NCI-H146 (cell line): ENCODE measurements at regions not wholly inside any gene's neighbourhood (a gene's known extent, or its start where the extent isn't known, plus 50 kb on each side); places are given as distances from the start of the nearest gene placed in this dataset.
"Not testable (repeated sequence)": the region's sequence is repeated elsewhere in the genome, so short reads cannot be mapped to it uniquely, and the experiment has no call there.

Source experiments
- DNase-seq: peaks from one replicate; lab custom pipeline; 2025; lab: John Stamatoyannopoulos, UW

- DNase-seq: no peak
Observed at GRCh38 chr1:219560856-219561255, 52.0 kb downstream of the ZC3H11B start.

GRCh38 chr1:219559899-219560298, 53.0 kb downstream of the ZC3H11B start:
- no peak for DNase-seq

- DNase-seq: peak; percentile 10
Observed at GRCh38 chr1:219555806-219556205, 57.1 kb downstream of the ZC3H11B start.

GRCh38 chr1:219555031-219555692, 57.7 kb downstream of the ZC3H11B start:
- peak; percentile 76 for DNase-seq

GRCh38 chr1:219553934-219554502, 58.9 kb downstream of the ZC3H11B start:
- DNase-seq: no peak

GRCh38 chr1:219550201-219550600, 62.7 kb downstream of the ZC3H11B start:
- DNase-seq: no peak

GRCh38 chr1:219549215-219549614, 63.7 kb downstream of the ZC3H11B start:
- no peak for DNase-seq

- no peak for DNase-seq
Observed at GRCh38 chr1:219548386-219548785, 64.5 kb downstream of the ZC3H11B start.

GRCh38 chr1:219545756-219546155, 67.1 kb downstream of the ZC3H11B start:
- not testable (repeated sequence) for DNase-seq

- peak; percentile 10 for DNase-seq
Observed at GRCh38 chr1:219544163-219544846, 68.6 kb downstream of the ZC3H11B start.

GRCh38 chr1:219542828-219543518, 69.9 kb downstream of the ZC3H11B start:
- DNase-seq: no peak

GRCh38 chr1:219541946-219542345, 71.0 kb downstream of the ZC3H11B start:
- no peak for DNase-seq

GRCh38 chr1:219539645-219540254, 73.2 kb downstream of the ZC3H11B start:
- DNase-seq: no peak

- DNase-seq: no peak
Observed at GRCh38 chr1:219538886-219539285, 74.0 kb downstream of the ZC3H11B start.

- no peak for DNase-seq
Observed at GRCh38 chr1:219537223-219537631, 75.7 kb downstream of the ZC3H11B start.

- DNase-seq: no peak
Observed at GRCh38 chr1:219536038-219536437, 76.9 kb downstream of the ZC3H11B start.

- no peak for DNase-seq
Observed at GRCh38 chr1:219534991-219535390, 77.9 kb downstream of the ZC3H11B start.

GRCh38 chr1:219533280-219533679, 79.6 kb downstream of the ZC3H11B start:
- DNase-seq: no peak

- no peak for DNase-seq
Observed at GRCh38 chr1:219529116-219529515, 83.8 kb downstream of the ZC3H11B start.

- DNase-seq: no peak
Observed at GRCh38 chr1:219528633-219529032, 84.3 kb downstream of the ZC3H11B start.

- DNase-seq: no peak
Observed at GRCh38 chr1:219527994-219528393, 84.9 kb downstream of the ZC3H11B start.

- DNase-seq: no peak
Observed at GRCh38 chr1:219526074-219526473, 86.8 kb downstream of the ZC3H11B start.
